Heart left ventricle (tissue), 13 donors: ENCODE measurements at regions not wholly inside any gene's neighbourhood (a gene's known extent, or its start where the extent isn't known, plus 50 kb on each side); places are given as distances from the start of the nearest gene placed in this dataset.

ENCODE experiments used
- POLR2A ChIP-seq, 2 donors: fragments of 450-650 bp; IDR thresholded peaks; one replicate each; pipeline ENCODE4 v1.6.1; 2017; ENCODE audit warnings: antibody characterized with exemption in 2 of 2, mild to moderate bottlenecking in 2 of 2, moderate library complexity in 2 of 2
- TF ChIP-seq, protein P1 (sequence below), 12 donors: fragments of 200-600 bp; sonication (generic) in 4 of 12; IDR thresholded peaks; one replicate each; pipeline versions ENCODE4 v1.5.0 to v1.8.0; 2018 to 2022; ENCODE audit warnings: antibody characterized with exemption in 12 of 12, mild to moderate bottlenecking in 5 of 12
- donor health status: ischemic (EF 13 %, LVEDD 7.1; RV severe dilation, severe dysfunction).
- donor health status: DM: no; HTN: yes; CAD: no.
- donor health status: DM: no; HTN: no; CAD: no.
- donor health status: ischemic (EF 25% LVEDD 6.9; RV normal size, moderate dysfunction).
- donor health status: ischemic (EF 25% LVEDD 5.7; RV mildly dilated, moderate dysfunction).
- donor health status: ischemic (EF 35%, LVEDD 5.7; RV mildly dilated, moderate dysfunction).
- donor health status: nonischemic (EF 11% LVEDD 7.7; RV severe dilation, severe dysfunction).
- donor health status: DM: yes; HTN: yes; CAD: no.
- donor health status: PGD.
- donor health status: ischemic (EF 29% LVEDD 5.4; RV normal size, mild dysfunction).
- donor health status: nonischemic (EF 23%, LVEDD 6.1; RV moderate dilation, normal function).

DNA sequence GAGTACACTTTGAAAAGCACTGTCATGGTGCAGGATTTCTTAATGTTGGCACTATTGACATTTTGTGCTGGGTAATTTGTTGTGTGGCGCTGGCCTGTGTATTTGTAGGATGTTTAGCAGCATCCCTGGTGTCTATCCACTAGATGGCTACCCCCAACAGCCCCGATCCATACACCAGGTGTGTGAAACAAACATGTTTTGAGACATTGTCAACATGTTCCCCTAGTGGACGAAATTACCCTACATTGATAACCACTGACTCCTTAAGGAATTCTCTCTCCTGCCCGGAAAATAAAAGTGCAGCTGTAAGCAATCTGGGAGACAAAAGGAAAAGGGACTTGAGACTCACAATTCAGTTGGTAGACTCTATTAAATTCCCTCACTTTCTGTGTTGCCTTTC, 52.6 kb upstream of the TMEM200A start:
- TF ChIP-seq, protein P1, sequence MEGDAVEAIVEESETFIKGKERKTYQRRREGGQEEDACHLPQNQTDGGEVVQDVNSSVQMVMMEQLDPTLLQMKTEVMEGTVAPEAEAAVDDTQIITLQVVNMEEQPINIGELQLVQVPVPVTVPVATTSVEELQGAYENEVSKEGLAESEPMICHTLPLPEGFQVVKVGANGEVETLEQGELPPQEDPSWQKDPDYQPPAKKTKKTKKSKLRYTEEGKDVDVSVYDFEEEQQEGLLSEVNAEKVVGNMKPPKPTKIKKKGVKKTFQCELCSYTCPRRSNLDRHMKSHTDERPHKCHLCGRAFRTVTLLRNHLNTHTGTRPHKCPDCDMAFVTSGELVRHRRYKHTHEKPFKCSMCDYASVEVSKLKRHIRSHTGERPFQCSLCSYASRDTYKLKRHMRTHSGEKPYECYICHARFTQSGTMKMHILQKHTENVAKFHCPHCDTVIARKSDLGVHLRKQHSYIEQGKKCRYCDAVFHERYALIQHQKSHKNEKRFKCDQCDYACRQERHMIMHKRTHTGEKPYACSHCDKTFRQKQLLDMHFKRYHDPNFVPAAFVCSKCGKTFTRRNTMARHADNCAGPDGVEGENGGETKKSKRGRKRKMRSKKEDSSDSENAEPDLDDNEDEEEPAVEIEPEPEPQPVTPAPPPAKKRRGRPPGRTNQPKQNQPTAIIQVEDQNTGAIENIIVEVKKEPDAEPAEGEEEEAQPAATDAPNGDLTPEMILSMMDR (IDR thresholded peaks at IDR 0.05): peak in 1 of 12 donors; percentile 7
- TF ChIP-seq POLR2A (IDR thresholded peaks at IDR 0.05): no peak
